GM19328 (cell line): ENCODE measurements at regions not wholly inside any gene's neighbourhood (a gene's known extent, or its start where the extent isn't known, plus 50 kb on each side); places are given as distances from the start of the nearest gene placed in this dataset.
"Not testable (repeated sequence)": the region's sequence is repeated elsewhere in the genome, so short reads cannot be mapped to it uniquely, and the experiment has no call there.

ENCODE experiments used
- ATAC-seq: cut with Tn5 transposase; IDR thresholded peaks from one replicate; pipeline ENCODE4 v1.9.1; 2021; ENCODE audit warnings: mild to moderate bottlenecking, moderate library complexity; ENCODE audit not compliant: unreplicated experiment

DNA sequence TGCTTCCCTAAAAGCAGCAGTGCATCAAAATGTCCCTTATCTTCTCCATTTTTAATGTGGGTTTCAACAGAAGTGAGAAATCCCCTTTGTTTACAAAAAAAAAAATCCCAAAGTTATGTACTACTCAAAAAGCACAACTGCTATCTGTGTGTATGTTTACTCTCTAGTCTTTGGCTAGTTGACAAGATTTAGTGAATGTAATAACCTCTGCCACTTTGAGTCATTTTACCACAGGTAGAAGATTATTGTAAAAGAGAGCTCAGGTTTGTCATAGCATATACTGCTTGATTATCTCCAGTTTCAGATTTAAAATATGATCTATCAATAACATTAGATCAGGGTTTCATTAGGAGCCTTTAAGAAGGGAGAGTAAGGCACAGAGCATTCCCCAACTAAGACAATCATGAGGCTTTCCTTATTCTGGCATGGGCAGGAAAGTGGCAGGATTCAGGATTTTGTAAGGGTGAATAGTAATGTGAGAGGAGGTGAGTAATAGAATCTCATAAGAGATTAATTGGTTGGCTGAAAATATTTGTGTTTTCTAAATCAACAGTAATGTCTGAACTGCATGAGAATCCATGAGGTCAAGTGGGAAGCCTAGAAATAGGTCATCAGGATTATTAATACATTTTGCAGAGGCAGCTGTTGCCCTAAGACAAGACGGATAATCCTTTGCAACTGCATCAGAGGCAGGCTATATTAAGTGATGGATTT lies 1780.3 kb upstream of the LRRTM1 start:
- no peak for ATAC-seq

DNA sequence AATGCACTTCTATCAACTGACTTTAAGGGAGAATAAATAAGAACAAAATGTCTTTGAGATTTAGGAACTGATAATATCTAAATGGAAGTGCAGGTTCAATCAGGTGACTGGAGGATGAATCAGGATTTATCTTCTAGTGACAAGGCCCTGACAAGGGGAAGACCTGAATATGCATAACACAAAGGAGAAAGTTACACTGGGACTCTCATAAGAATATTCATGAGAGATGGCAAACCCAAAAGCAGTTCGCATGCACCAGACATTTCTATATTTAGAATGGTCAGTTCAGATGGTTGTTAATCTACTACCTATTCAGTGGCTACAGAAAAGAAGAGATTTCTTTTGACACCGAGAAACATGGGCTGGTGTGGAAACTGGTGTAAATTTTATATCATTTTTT lies 1771.3 kb upstream of the LRRTM1 start:
- no peak for ATAC-seq

DNA sequence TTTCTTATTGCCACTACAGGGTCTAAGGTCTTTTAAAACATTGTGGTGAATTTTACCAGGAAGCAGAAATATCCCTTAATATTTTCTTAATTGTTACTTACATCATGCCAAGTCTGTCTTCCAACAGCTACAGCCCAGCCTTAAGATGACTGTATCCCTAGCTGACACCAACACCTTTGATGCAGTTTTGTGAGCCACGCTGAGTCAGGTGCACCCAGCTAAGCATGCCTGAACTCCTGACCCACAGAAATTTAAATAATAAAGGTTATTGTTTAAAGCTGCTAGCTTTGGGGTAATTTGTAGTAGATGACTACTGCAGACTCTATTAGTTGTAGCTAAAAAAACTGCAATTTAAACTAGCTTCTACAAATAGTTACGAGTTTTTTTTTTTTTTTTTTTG lies 1757.9 kb upstream of the LRRTM1 start:
- no peak for ATAC-seq

DNA sequence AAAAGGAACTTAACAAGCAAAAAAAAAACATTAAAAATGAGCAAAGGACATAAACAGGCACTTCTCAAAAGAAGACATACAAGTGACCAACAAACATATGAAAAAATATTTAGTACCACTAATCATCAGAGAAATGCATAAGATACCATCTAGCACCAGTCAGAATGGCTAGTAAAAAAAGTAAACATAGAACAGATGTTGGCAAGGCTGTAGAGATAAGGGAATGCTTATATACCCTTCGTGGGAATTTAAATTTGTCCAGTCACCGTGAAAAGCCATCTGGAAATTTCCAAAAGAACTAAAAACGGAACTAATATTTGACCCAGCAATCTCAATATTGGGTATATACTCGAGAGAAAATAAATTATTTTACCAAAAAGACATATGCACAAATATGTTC lies 1751.3 kb upstream of the LRRTM1 start:
- ATAC-seq = no peak

DNA sequence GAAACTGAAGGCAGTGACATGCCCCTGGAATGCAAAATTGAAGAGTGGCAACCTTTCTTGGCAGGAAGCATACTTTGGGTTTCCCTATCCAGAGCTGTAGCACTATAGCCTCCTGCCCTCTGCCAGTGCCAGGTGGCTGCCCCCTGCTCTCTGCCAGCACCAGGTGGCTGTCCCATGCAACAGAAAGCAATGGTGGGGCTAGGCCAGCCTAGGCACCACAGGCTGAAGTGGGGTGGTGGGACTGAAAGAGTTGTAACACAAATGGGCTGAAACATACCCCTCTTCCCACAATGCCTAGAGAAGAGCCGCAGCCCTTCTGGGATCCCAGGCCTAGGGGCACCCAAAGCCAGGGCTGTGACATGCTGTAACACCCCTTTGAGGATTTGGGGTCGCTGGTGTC lies 1739.3 kb upstream of the LRRTM1 start:
- no peak for ATAC-seq

DNA sequence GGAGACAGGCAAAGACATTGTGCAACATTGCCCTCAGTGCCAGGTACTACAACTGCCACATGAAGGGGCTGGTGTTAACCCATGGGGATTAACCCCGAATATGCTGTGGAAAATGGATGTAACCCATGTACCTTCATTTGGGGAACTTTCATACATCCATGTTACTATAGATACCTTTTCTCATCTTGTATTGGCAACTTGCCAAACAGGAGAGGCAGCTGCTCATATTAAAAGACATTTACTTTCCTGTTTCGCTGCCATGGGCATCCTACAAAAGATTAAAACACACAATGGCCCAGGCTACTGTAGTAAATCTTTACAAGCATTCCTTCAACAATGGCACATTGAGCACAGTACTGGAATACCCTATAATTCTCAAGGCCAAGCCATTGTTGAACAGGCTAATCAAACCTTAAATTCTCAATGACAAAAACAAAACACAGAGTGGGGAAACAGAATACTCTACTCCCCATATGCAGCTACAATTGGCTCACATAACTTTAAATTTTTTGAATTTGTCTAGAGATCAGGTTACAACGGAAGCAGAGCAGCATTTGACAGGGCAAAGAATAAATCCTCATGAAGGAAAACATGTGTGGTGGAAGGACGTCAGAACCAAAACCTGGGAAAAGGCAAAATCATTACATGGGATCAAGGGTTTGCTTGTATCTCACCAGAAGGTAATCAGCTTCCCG lies 1723.5 kb upstream of the LRRTM1 start:
- no peak for ATAC-seq

DNA sequence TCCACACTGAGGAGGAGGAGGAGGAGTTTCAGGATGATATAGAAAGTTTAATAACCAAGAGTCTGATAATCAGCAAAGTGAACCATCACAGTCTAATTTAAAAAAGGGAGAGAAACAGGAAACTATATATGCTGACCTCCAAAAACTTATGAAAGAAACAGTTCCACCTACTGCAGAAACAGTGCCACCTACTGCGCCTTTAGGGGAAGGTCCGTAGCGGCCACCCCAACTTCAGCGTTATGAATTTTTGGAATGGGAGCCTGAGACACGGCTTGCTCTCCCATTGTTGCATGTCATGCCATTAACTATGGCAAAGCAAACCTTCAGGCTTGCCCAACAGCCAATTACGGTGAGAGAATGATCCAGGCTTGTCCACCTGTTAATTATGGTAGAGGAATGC lies 1719.2 kb upstream of the LRRTM1 start:
- ATAC-seq = no peak

DNA sequence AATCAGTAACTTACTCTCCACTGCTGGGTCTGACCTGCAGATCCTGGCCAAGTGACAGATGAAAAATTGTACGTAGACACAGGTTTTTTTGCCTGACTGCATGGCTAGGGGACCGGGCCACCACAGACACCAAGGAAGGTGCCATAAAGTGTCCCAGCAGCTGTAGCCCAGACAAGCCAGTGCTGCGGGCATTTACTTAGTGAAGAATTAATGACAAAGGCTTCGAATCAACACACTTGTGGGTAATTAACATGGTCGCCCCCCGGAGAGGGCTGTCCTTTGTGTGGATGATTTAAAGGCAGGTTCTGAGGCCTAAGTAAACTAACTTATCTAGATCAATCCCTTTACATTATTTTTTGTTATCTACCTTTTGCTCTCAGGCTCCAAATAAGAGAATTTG lies 1709.1 kb upstream of the LRRTM1 start:
- no peak for ATAC-seq

DNA sequence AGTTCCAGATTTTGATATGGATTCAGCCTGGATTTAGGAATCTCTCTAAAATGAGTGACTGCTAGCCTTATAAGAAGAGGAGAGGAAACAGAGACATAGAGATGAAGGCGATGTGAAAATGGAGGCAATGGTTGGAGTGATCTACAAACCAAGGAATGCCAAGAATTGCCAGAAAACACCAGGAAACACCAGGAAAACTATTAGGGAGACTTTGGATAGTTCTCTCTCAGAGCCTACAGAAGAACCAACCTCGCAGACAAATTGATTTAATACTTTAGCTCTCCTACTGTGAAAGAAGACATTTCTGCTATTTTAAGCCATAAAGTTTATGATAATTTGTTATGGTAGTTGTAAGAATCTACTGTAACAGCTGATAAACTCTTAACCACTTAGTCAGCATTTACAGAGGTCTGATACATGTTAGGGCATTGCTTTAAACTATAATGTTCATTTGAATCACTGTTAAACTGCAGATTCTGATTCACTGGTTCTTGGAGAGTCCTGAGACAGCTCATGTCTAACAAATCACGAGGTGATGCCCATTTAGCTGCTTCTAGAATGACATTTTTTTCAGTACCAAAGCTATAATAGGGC lies 1702.6 kb upstream of the LRRTM1 start:
- no peak for ATAC-seq

DNA sequence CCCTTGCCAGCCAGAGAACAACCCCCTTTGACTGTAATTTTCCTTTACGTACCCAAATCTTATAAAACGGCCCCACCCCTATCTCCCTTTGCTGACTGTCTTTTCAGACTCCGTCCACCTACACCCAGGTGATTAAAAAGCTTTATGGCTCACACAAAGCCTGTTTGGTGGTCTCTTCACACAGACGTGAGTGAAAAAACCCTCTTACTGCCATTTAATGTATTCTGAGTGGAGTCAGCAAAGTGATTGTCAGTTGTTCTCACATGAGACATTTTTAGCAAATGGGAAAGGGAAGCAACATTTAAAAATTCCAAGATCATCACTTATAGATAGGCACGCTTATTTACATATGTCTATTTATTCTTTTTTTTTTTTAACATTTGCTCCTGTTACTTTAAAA lies 1701.3 kb upstream of the LRRTM1 start:
- not testable (repeated sequence) for ATAC-seq

DNA sequence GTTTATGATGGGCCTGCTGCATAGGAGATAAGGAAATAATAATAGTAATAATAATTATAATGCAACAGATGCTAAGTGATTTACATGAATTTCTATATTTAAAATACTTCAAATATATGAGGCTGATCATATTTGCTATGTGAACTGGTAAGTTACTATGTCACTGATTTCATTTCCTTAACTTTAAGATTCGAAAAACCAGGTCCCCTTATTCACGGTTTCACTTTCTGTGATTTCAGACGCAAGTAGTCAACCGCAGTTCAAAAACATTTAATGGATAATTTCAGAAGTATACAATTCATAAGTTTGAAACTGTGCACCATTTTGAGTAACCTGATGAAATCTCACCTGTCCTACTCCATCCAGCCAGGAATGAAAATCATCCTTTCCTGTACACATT lies 1697.1 kb upstream of the LRRTM1 start:
- ATAC-seq = no peak

DNA sequence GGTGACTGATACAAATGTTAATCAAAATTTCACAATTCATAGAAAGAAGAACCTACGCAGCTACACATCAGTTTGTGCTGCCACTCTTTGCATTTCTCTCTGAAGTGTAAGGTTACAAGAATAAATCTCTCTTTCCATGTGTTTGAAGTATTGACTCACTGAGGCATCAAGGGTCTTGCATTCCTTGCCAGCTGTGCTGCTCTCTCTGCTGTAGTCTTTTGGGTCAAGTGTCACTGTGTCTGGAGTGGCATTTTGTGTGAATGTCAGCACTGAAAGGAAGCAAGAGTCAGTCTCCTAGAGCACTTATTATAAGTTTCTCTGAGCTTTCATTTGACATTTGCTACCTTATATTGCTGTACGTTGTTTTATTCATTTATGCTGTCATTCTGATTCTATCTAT lies 1696.1 kb upstream of the LRRTM1 start:
- no peak for ATAC-seq

DNA sequence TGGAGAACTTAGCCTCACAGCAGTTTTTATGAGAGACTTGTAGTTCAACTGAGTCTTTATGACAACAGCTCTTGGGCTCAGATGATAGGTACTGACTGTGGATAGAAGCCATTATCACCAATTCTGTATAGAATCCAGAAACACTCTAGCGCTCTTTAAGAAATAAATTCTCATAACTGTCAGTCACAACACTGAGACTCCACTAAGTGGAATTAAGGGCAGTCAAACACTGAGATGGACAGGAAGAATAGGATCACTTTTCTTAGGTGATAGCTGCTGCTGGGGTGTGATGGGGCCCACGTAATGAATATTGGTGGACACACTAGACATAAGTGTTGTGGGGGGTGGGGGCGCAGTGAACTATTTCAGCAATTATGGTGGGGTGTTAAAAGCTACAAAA lies 1691.8 kb upstream of the LRRTM1 start:
- ATAC-seq = no peak

DNA sequence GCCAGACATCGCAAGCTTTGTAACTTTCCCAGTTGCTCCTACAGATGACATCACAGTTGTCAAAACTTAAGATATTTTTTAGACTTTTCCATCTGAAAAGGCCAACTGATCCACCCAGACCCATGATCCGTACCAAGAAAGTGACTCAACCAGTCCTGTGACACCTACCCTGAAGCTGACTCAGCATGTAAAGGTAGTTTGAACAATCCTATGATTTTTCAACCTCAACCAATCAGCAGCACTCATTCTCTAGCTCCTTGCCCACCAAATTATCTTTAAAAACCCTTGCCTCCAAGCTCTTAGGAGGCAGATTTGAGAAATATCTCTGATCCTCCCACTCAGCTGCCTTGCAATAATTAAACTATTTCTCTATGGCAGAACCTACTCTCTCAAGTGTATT lies 1686.7 kb upstream of the LRRTM1 start:
- no peak for ATAC-seq

DNA sequence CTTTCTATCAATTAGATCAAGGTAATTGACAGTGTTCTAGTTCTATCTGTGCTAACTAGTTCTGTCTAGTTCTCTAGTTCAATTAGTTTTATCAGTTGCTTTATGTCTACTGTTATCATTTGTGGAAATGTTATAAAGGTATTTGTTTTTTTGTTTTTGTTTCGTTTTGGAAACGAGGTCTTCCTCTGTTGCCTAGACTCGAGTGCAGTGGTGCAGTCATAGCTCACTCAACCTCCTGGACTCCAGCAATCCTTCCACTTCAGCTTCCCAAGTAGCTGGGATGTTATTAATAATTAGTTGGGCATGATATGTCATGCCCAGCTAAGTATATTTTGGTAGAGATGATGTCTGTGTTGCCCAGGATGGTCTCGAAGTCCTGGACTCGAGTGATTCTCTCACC lies 1682.8 kb upstream of the LRRTM1 start:
- ATAC-seq = no peak

DNA sequence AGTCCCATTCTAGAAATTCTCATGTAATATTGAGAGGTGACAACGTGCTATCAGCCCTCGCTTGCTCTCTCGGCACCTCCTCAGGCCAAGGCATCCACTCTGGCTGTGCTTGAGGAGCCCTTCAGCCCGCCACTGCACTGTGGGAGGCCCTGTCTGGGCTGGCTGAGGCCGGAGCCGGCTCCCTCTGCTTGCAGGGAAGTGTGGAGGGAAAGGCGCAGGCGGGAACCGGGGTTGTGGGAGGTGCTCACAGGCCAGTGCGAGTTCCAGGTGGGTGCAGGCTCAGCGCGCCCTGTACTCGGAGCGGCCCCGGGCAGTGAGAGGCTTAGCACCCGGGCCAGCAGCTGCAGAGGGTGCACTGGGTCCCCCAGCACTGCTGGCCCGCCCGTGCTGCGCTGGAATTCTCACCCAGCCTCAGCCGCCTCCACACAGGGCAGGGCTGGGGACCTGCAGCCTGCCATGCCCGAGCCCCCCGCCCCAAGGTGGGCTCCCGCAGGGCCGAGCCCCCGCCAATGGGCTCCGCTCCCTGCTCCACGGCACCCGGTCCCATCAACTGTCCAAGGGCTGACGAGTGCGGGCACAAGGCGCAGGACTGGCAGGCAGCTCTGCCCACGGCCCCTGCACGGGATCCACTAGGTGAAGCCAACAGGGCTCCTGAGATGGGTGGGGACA lies 1680.6 kb upstream of the LRRTM1 start:
- ATAC-seq = no peak

DNA sequence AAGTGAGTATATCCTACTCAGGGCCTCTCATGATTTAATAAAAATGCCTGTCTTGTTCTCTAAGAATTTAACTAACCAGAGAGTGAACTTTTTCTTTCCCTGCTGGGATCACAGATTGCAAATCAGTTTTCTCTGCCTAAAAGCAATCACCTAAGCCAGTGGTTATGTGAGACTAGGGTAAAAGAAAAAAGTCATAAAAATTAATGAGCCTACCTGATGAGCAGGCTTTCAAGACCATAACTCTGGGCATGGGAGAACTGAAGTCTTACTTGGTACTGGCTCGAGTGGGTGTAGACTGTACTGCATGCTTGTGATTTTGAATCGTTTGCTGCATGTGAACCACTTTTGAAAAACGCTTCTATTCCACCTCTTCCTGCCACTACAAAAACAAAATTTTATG lies 1677.0 kb upstream of the LRRTM1 start:
- ATAC-seq = no peak

DNA sequence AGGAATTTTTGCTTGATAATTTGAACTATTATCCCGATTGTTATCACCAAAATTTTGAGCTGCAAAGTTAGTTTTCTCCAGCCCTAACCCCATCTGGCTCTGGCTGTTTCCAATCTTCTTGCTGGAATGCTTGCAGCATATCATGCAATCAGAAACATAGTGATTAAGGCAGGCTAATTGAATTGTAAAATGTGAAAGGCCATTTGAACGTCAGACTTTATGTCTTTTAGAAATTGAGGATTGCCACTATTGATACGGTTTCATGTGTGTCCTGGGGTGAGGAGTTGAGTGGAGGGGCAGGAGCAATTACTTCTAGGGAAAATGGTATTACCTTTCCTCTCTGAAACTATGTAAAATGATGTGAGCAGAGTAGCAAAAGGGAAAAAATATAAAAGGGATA lies 1674.5 kb upstream of the LRRTM1 start:
- ATAC-seq = no peak

DNA sequence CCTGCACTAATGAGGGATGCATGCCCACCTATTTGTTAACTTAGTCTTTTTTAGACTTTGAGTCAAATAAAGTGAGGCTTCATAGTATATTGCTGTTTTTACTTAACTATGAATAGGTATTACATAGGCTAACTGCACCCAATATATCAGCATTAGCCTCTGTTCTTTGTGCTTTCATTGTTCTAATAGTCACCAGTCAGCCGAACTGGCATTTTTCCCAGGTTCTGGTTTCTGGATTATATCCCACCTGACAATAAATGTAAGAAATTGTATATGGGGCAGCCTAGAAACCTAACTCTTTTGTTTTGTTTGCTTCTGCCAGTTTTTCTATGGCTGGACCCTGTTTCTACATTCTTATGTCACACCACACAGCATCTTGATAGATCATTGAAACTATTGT lies 1672.4 kb upstream of the LRRTM1 start:
- no peak for ATAC-seq

DNA sequence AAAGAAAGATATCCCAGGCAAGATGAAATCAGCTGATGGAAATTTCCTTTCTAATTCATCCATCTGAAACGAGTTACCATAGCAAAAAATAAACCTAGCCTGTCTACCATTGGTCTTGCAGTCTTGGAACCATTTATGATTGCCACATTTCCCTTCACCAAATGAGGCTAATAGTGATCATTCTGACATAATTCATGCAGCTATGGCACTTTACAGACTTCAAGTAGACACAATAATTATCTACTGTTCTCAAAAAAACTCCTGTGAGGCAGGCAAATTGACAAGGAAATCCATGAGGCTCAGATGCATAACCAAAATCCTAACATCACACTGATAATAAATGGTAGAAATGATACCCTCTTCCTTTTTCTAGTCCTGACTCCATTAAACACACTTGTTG lies 1669.7 kb upstream of the LRRTM1 start:
- no peak for ATAC-seq

DNA sequence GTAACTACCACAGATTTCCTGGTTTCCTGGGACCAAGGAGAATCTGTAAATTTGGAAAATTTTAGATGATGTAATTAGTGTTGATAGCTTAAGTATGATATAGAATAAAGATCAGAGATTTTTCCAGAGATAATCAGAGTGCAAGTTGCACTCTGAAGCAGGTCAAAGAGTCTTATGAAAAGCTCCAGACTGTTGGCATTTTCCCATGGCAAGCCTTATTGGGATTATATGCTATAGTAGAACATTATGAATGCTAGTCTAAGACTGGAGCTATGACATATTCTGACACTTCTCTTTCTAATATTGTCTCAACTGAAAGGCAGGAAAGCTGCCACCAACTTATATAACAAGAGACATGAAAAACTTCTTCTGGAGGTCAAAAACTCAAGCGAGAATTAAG lies 1638.3 kb upstream of the LRRTM1 start:
- ATAC-seq = no peak

DNA sequence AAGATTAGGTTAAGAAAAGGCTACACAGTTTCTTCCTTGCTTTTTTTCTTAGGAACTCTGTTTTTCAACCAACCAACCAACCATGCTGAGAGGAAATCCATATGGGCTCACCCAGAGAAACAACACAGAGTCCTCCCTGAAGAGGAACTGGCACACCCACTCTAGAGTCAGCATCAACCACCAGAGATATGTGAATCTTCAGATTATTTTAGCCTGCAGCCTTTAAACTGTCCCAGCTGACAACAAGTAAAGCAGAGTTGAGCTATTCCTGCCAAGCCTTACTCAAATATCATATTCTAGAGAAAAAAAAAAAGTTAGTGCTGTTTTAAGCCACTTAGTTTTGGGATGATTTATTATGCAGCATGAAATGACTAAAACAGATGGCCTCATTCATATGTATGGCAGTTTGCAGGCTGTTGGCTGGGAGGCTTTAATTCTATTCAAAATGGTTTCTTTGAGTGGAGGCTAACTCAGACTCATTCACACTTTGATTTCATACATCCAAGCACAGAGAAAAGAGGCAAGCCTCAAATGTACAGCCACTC lies 1637.7 kb upstream of the LRRTM1 start:
- no peak for ATAC-seq
